ENCODE measurements at regions not wholly inside any gene's neighbourhood (a gene's known extent, or its start where the extent isn't known, plus 50 kb on each side); places are given as distances from the start of the nearest gene placed in this dataset.

- TF ChIP-seq CTCF (conservative IDR thresholded peaks at IDR 0.05; ENCODE audit: low read depth, low read length) (no peak), EZH2 (IDR thresholded peaks at IDR 0.05; ENCODE audit: borderline replicate concordance, low read depth, low read length, poor library complexity, severe bottlenecking) (no peak)
These were observed 271.6 kb downstream of the SYK start for GRCh38 chr9:91073049-91073810.
